HUDEP-2 (cell line): ENCODE measurements at regions not wholly inside any gene's neighbourhood (a gene's known extent, or its start where the extent isn't known, plus 50 kb on each side); places are given as distances from the start of the nearest gene placed in this dataset.

Source experiments
- DNase-seq, 76 experiments: peaks; one replicate each; lab custom pipeline; 2025; ENCODE audit not compliant: unreplicated experiment in 76 of 76; lab: John Stamatoyannopoulos, UW

DNA sequence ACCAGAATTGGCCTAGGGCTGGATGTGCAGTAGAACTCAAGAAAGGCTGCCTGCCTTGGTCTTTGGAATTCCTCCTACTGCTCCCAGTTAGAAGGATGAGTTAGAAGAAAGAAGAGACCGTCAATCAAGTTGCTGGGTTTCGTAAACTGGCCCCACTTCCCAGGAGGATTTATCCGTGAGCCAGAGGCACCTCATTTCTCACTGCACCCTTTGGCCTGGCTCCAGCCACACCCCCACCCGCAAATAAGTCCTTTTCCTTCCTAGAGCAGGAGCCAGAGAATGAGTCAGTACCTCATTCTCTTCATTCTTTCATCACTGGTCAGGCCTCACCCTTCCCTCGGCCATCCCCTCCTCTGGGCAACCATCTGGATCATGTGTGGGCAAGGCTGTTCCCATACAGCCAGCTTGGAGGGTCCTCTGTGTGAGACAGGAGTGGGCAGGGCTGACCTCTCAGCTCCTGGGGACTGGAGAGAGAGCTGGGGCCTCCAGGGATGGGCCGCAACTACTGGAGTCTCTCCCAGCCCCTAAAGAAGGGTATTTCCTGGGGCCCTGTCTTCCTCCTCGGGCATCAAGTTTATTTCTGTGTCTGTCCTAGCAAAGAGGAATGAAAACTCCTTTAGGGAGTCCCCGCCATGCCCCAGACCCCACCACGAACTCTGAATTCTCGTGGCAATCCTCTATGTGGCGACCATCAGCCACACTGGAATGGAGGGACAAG lies 87.2 kb upstream of the DUSP5 start:
- DNase-seq, result no peak

DNA sequence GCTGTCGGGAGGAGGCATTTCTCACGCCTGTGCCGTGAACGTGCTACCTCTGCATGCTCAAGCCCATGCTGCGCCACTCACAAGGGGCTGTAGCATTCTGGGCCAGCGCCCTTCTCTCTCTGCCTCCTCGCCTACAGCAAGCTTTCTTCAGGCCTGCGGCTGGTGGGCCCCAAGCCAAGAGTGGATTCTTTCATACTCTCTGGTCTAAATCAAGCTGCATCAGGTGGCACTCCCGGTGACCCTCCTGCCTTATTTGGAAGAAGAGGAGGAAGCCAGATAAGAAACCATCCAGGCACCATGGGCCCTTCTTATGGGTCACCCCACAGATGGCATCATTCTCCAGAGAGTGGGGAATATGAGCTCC lies 86.7 kb upstream of the DUSP5 start:
- no peak for DNase-seq

DNA sequence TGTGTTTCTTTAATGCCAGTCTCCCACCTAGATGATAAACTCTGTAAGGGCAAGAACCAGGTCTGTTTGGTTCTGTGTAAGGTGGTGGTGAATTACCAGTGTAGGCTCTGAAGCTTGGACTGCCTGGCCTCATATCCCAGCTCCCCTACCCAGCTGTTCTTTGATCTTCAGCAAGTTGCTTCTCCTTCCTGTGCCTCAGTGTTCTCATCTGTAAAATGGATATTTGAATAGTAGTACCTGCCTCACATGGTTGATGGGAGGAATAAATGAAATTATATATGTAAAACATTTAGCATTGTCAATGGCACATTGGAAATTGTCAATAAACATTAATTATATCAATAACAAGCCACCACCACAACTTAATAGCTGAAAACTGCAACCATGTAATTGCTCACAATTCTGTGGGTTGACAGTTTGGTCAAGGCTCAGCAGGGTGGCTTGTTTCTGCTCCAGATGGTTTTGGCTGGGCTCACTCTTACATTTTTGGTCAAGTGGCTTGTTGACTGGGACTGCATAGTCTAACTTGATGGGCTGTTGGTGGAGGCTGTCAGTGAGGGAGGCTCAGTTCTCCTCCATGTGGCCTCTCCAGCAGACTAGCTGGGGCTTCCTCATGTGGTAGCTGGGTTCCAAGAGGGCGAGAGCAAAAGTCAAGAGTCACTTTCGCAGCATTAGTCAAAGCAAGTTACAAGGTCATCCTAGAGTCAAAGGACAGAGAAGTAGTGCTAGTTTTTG lies 84.5 kb upstream of the DUSP5 start:
- no peak for DNase-seq

DNA sequence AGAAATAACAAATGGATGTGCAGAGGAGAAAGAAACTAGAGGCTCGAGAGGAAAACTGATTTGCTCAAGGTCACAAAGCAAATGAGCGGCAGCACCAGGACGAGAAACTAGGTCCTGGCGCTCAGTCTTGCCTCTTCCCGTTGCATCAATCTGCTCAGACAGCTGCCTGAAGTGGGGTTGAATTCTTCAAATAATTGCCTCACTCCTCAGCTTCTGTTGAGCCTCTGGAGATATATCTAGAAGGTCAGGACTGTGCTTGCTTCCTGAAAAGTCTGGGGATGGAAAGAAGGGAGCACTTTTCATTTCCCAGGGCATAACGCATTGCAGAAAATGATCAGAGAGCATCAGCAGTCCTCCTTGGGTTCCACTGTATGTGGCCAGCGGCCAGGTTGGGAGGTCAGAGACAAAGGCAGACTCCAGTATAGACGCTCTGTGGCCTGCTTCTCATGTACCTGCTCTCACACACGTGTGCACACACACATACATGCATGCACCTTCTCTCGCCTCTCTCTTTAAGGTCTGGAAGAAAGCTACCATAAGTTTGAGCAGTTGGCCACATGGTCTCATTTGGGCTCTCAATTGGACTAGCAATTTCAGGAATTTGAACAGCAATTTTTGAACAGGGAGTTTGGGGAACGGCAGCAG lies 83.7 kb upstream of the DUSP5 start:
- no peak for DNase-seq

DNA sequence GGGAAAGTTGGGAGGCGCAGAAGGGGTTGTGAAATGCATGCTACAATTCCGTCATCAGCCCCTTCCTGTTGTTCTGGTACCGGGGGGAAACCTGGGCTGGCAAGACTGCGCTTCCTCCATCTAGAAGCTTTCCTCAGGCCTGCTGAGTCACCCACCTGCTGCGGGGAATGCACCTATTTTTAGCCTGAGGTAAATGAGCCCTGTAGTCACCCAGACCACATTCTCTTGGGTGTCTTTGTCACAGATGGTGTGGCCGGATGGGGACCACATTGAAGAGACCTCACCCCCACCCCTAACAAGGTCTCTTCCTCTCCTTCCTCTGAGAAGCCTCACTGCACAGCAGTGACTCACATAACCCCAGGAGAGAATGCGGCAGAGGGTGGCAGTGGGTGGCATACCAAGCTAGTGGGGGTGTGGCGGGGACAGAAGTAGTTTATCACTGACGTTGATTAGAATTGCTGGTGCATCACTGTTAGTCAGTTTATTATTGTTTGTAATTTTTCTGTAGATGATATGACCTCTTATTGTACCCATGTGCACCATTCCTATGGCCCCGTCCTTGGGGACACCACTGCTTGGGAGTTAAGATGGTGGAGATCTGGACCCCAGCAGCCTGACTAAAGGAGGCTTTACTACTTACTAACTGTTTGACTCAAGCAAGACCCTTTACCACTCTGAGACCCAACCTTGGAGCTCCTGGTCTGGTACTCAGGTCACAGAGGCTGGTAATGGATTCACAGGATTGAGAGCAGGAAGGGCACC lies 83.0 kb upstream of the DUSP5 start:
- DNase-seq, result peak in 2 of 76 experiments; percentile 9 to 21

DNA sequence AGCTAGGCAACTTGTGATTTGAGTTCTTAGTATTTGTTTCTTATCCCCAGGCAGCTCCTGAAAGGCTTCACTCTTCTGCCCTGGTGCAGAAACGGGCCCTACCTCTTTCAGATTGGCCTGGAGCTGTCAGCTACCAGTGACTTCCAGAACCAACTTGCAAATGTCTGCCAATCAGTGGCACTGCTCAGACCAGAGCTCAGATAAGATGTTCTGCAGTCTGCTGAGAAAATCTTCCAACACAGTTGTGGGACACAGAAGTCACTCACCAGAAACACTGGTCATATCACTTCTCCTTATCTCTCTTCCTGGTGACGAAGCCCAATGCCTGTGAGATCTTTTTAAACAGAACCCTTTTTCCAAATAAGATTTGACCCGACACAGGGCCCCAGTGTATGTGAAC lies 81.9 kb upstream of the DUSP5 start:
- peak in 8 of 76 experiments; percentile 7 to 25 (median 14) for DNase-seq

DNA sequence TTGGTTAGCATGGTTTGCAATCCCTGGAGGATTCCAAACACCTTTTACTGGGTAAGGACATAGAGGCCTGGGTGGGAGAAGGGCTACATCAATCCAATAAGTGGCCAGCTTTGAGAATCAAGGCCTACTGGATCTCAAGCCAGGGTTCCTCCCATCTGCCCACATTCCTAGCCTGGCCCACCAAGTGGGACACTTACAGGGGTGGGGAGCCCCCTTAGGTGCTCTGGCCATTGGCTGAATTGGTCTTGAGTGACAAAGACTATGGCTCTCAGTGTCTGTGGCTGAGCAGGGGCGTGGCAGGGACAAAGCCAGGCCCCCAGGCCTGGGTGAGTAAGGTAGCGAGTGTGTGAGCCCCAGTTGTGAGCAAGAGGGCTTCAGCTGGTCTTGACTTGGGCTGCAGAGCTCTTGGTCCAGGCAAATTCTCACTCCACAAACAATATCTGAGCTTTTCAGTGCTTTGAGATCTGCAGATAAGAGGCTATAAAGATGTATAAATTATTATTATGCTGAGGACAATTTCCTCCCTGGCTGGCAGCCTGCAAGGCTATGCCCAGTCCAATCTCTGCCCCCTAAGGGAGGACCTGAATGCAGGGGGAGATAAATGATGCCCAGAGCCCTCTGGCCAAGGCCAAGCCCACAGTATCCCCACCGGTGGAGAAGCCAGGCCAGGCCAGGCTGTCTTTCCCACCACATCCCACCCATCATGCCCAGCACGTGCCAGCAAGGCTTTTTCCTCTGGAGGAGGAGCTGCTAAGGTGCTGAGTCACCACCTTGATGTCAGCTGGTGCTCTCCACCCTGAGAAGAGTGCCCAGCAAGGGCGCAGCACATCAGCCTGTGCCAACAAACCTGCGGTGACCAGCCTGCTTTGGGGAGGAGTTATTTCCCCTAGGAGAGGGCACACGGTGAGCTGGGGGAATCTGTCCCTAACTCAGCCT lies 80.7 kb upstream of the DUSP5 start:
- DNase-seq, result peak in 22 of 76 experiments; percentile 2 to 51 (median 16)

DNA sequence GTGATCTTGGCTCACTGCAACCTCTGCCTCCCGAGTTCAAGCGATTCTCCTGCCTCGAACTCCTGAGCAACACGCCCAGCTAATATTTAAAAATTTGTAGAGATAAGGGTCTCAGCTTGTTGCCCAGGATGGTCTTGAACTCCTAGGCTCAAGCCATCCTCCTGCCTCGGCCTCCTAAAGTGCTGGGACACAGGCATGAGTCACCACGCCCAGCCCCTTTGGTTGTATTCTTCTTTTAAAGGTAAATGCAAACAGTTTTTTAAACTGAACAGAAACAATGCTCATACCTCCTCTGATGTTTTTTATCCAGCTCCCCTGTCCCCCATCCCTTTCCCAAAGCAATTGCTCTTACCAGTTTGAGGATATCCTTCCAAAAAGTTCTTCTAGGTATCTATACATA lies 79.5 kb upstream of the DUSP5 start:
- DNase-seq, result no peak

DNA sequence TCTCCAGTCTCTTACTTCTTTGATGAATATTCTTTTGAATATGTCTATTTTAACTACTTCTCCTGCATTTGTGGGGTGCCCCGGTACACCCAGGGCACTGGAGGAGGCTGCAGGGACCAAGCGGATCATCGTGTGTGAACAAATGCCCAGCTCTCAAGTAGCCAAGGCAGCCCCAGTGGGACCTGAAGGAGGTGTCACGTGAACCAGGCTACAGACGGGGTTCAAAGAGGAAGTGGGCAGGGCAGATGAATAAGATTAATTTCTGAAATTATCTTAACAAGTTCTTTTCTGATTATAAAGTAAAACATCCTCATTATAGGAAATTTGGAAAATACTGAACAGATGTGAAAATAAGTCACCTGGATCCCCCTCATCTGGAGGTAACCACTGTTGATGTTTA lies 78.4 kb upstream of the DUSP5 start:
- no peak for DNase-seq

DNA sequence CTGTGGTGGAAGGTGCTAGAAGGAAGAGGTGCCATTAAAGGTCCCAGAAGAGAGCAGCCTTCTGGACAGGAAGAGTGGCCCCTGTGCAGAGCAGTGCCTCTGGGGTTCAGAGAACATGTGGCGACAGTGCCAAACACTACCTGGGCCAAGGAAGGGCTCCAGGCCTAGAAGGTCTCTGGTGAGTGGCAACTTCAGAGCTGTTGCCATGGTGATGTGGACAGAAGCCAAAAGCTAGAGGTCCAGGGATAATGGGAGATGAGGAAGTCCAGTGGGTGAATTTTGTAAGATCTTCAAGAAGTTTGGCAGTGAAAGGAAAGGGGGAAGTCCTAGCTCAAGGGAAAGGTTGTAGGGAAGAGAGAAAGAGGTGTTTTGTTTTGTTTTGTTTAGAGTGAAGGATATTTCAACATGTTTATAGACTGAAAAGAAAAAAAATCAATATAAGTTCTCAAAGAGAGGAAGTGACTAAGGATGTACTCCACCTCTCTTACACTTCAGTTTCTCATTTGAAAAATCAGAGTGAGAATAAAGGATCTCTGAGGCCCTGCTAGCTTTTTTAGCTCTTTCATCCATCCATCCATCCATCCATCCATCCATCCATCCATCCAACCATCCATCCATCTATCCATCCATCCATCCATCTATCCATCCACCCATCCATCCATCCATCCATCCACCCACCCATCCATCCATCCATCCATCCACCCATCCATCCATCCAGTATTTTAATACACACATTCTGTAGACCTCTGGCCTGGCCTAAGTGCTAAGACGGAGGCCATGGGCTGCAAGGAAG lies 77.1 kb upstream of the DUSP5 start:
- no peak for DNase-seq

DNA sequence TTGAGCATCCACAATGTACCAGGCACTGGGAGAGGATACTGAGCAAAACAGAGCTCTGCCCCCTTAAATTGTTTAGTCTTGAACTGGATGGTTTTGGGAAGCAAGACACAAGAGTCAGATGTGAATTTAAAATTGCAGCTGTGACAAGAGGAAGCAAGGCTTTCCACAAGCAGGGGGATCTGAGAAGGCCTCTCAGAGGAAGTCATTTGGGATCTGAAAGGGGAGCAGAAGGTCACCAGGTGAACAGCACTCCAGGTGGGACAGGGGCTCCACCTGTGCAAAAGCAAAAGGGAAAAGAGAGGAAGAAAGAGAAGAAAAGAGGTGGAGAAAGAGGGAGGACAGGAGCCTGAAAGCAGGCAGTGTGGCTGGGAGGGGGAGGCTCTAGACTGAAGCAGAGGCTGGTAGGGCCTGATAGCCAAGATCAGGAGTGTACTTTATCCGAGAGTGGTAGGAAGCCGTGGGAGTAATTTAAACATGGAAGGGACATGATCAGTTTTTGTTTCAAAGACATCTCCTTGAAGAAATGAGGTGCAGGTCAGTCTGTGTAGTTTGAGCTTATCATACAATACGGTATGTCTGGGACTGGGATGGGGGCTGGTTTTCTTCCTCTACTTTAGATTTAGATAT lies 76.1 kb upstream of the DUSP5 start:
- peak in 4 of 76 experiments; percentile 4 to 20 (median 6) for DNase-seq

DNA sequence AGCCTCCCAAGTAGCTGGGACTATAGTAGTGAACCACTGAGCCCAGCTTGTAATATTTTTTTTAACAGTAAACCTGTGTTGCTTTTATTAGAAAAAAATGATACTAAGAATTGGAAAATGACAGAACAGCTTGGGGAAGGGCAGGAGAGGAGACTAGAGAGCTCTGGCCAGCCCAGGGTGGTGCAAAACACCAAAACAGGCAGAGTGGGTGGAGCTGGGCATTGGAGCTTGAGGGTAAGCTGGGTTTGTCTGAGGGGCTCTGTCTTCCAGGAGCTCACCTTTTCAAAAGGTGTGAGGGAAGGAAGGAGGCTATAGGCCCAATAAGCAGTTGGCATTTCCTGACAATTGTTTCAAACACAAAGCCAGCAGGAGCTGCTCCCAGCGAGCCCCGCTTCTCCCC lies 75.2 kb upstream of the DUSP5 start:
- no peak for DNase-seq

DNA sequence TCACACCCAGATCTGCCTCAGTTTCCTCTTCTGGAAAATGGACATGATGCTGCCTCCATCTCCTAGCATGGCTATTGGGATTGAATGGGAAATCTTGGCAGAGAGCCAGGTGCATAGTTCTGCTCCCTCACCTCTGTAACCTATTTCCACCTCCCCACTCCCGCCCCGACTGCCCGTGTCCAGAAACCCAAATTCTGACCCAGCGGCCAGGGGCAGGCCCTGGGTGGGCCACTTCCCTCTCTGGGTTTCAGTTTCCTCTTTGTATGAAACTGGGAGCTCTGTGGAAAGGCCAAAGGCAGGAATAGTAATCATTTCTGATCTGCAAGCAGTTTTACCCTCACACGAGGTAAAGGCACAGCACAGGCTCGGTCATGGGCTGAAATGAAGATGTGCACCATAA lies 74.1 kb upstream of the DUSP5 start:
- no peak for DNase-seq

DNA sequence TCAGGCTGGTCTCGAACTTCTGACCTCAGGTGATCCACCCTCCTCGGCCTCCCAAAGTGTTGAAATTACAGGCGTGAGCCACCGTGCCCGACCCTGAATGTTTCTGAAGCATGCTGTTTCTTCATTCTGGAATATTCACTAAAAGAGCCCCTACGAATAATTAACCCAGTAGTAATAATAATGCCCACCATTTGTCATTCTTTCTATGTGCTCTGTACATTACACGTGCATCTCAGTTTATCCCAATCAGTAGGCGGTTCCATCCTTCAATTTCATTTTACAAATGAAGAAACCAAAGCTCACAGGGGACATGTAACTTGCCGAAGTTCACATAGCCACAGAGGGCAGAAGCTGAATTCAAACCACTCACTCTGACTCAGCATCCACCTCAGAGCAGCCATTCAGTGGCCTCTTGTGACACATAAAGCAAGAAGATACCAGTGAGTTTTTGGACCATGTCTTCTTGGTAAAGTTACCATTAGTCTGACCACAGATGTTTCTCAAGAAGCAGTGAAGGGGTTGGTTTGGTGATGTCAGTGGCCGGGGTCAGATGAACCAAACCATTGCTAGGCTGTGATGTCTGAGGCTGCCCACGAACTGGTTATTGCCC lies 71.9 kb upstream of the DUSP5 start:
- no peak for DNase-seq

DNA sequence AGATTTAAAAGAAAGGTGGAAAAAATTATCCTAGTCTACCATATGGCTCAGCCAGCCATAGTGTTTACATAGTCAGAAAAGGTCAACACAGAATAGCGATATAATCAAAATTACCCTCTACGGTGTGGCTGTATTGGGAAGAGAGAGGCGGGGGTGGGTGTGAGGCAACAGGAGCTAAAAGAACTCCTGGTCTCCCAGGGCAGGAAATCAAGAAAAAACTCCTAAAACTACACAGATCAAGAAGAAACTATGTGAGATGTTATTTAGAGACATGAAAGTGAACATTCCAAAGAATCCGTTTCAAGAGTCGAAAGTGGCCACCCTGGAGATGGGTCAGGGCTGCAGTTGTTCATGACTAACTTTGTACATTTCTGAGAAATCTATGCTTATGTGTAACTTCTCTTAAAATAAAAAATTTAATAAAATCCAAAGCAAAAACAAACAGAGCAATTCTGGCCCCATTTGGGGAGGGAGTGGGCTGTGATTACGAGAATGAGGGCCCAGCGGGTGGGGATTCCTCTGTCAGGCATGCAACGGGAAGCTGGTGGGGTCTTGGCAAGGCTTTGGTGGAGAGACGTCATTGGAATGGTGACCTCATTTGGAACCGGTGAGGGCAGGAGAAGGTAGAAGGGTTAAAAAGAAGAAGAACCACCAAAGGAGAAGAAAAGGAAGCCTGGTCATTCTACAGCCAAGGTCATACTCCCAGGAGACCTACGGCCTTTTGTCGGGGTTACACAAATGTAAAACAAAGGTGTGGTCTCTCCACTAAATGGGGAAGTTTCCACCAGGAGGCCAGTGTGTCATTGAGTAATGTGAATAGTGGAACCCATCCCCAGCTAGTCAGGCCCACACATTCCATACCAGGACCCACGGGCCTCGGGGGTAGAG lies 71.2 kb upstream of the DUSP5 start:
- no peak for DNase-seq

DNA sequence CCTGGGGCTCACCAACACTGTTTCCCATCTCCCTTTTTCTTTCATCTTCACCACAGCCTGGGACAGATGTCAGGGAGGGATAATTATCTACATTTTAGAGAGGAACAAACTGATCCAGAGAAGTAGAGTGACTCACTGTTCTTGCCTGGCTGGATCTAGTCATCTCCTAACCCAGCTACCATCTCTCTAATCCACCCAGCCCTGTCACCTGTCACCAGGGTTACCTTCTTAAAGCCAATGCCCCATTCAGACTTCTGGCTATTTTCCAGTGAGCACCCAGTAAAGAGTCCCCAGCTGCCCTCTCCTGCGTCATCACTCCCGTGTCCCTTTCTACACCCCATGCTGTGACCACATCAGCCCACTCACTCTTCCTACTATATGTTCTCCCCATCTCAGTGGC lies 68.4 kb upstream of the DUSP5 start:
- DNase-seq, result no peak
